Stimulated activated memory B cell treated with anti-CD40 and anti-IgM and Interleukin-4, amounts not matched to agents 10 μg/mL and 1 μg/mL and 100 μg/mL, for 72 hours (primary cell): ENCODE measurements at regions not wholly inside any gene's neighbourhood (a gene's known extent, or its start where the extent isn't known, plus 50 kb on each side); places are given as distances from the start of the nearest gene placed in this dataset.
"Not testable (repeated sequence)": the region's sequence is repeated elsewhere in the genome, so short reads cannot be mapped to it uniquely, and the experiment has no call there.

Experiments
- ATAC-seq: fragments of 150-1000 bp; cut with Tn5 transposase; 2 replicates; pipeline ENCODE4 v1.10.0; 2021
- H3K27ac Mint-ChIP-seq: one replicate; pipeline ENCODE4 v1.8.0; 2022; ENCODE audit warnings: mild to moderate bottlenecking, mixed read lengths
- H3K27me3 Mint-ChIP-seq: one replicate; pipeline ENCODE4 v1.8.0; 2022; ENCODE audit warnings: mixed read lengths
- H3K36me3 Mint-ChIP-seq: one replicate; pipeline ENCODE4 v1.8.0; 2022; ENCODE audit warnings: mixed read lengths
- H3K4me1 Mint-ChIP-seq: one replicate; pipeline ENCODE4 v1.8.0; 2022; ENCODE audit warnings: mixed read lengths
- H3K4me3 Mint-ChIP-seq: one replicate; pipeline ENCODE4 v1.8.0; 2022; ENCODE audit warnings: mild to moderate bottlenecking, moderate library complexity, mixed read lengths
- H3K9me3 Mint-ChIP-seq: one replicate; pipeline ENCODE4 v1.8.0; 2022; ENCODE audit warnings: mixed read lengths

DNA sequence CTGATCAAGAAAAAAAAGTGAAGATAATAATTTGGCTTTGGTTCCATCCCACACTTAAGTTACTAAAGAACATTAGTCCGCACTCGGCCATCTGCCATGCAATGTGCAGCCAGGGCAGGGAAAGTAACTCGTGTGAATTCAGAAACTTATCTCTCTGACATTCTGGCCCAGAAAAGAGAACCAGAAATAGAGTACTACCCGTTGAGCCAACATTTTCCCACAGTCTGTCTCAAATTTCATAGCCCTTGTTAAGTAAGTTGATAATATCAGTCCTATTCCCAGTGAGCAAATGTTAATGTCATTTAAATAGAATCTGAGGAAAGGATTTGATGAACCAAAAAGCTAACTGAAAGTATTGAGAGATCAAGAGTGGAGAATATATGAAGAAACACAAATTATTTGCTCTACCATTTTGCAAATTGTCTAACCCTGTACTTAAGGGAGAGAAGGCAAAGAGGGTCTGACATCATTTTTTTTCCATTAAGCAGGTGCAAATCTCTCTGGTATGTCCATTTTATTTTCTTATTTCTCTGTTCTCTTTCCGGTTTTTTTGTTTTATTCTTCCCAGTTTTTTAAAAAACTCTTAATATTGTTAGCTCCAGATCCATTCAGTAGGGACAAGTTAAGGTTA, 156.3 kb downstream of the NDFIP2 start:
- H3K27me3 Mint-ChIP-seq, result peaks cover 3% of the 10 kb centered on the region

DNA sequence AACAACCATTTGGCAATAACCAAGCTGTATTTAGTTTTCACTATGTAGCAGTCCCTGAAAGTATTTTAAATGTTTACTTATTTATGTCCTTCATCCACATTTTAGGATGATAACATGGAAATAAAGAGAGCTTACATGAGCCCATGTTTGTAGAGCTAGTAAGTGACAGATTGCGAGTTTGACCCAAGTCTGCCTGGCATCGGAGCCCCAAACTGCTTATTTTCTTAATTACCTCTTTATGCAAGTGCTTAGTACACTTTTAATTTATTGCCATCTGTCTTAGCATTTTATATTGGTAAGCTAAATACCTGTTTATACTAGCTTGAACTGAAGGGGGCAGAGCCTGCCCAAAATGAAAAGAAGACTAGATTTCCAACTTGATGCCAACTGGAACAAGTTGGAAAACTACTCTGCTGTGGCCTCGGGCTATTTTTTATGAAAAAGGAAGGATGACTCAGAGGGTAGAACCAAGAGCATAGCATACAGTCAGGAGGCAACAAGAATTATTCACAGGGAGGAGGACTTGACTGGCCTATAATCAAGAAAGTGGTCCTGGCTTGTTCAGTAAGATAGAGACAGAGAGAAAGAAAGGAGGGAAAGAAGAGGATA, 150.2 kb downstream of the NDFIP2 start:
- no peaks in the 10 kb centered on the region for H3K9me3 Mint-ChIP-seq
- H3K27me3 Mint-ChIP-seq, result peaks cover 7% of the 10 kb centered on the region
- no peak overlapping the region for H3K27ac Mint-ChIP-seq
- no peak overlapping the region for H3K4me3 Mint-ChIP-seq
- H3K4me1 Mint-ChIP-seq, result no peaks in the 10 kb centered on the region
- ATAC-seq, result no peak
- no peaks in the 10 kb centered on the region for H3K36me3 Mint-ChIP-seq

More for the DNA sequence above, 156.3 kb downstream of the NDFIP2 start:
- no peak for ATAC-seq
- Mint-ChIP-seq H3K9me3 (peaks cover 2% of the 10 kb centered on the region), H3K27ac (no peak overlapping the region), H3K36me3 (no peaks in the 10 kb centered on the region), H3K4me3 (no peak overlapping the region), H3K4me1 (no peaks in the 10 kb centered on the region)

DNA sequence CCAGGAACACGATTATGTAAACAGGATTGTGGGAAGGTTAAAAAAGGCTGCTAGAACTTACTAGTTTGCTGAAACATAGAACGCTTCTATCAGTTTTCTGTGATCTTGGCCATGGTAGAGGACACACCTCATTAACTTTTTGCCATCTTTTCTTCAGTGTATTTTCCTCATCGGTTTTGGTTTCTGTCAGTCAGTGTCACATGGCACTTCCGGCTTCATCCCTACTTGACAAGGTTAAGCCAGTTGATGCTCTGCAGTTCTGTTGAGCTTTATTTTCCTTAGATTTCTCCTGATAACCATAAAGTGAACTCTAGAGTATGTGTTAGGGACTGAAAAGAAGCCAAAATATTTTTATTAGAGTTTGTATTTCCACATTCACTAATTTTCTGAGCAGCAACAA, 147.5 kb downstream of the NDFIP2 start:
- H3K27me3 Mint-ChIP-seq, result peaks cover 13% of the 10 kb centered on the region
- no peaks in the 10 kb centered on the region for H3K9me3 Mint-ChIP-seq
- no peak for ATAC-seq
- no peaks in the 10 kb centered on the region for H3K4me1 Mint-ChIP-seq
- H3K27ac Mint-ChIP-seq, result no peak overlapping the region
- H3K4me3 Mint-ChIP-seq, result no peak overlapping the region
- H3K36me3 Mint-ChIP-seq, result no peaks in the 10 kb centered on the region

DNA sequence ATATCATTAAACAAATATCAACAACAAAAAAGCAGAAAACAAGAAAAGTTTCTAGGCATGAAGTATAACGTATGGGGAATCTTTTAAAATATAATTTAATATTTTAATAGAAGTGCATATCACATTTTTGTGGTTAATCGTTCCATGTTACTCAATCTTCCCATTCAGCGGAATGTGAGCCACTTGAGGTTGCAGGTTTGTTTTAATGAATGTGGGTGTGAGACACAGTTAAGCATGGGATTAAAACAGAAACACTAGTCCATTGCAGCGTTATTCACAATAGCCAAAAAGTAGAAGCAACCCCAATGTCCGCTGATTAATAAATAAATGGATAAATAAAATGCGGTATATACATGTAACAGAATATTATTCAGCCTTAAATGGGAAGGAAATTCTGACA, 146.0 kb downstream of the NDFIP2 start:
- H3K27me3 Mint-ChIP-seq, result peaks cover 12% of the 10 kb centered on the region
- H3K9me3 Mint-ChIP-seq, result no peaks in the 10 kb centered on the region
- H3K4me3 Mint-ChIP-seq, result no peak overlapping the region
- ATAC-seq, result no peak
- no peaks in the 10 kb centered on the region for H3K4me1 Mint-ChIP-seq
- no peaks in the 10 kb centered on the region for H3K36me3 Mint-ChIP-seq
- H3K27ac Mint-ChIP-seq, result no peak overlapping the region

DNA sequence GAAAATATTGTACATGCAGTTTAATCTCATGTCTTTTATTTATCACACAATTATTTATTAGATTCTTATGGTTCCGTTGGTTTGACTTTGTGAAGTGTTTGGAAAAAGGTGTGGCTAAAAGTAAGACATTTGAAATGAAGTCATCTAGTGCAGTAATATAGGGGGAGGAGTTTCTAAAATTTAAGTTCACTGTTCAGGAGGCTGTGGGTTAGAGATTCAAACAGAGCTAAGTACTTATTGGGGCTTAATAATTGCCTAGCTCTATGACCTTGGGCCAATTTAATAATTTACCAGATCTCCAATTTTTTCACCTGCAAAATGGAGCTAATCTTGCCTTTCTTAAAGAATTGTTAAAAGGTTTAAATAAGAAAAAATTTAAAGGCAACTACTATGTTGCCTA, 144.6 kb downstream of the NDFIP2 start:
- peaks cover 2% of the 10 kb centered on the region for H3K9me3 Mint-ChIP-seq
- no peak overlapping the region for H3K27ac Mint-ChIP-seq
- H3K4me3 Mint-ChIP-seq, result no peak overlapping the region
- H3K27me3 Mint-ChIP-seq, result peaks cover 17% of the 10 kb centered on the region
- ATAC-seq, result no peak
- H3K36me3 Mint-ChIP-seq, result no peaks in the 10 kb centered on the region
- H3K4me1 Mint-ChIP-seq, result no peaks in the 10 kb centered on the region

DNA sequence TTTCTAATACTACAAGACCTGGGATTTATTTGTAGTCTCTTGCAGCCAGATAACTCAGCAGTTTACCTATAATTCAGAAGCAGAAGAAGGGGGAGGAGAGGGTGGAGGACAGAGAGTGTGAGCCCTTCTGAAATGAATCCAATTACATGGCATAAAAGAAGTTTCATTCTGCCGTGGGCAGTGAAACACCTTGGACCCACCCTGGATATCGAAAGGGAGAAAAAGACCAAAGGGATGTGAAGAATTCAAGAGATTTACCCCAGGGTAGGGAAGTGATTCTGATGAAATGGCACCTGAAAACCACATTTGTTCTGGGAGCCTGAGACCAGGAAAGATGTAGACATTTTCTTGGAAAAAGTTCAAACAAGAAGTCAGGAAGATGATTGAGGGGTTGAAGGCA, 140.9 kb downstream of the NDFIP2 start:
- Mint-ChIP-seq H3K4me1 (no peaks in the 10 kb centered on the region), H3K27me3 (peaks cover 26% of the 10 kb centered on the region), H3K4me3 (no peak overlapping the region), H3K9me3 (peaks cover 2% of the 10 kb centered on the region), H3K27ac (no peak overlapping the region), H3K36me3 (no peaks in the 10 kb centered on the region)
- no peak for ATAC-seq

DNA sequence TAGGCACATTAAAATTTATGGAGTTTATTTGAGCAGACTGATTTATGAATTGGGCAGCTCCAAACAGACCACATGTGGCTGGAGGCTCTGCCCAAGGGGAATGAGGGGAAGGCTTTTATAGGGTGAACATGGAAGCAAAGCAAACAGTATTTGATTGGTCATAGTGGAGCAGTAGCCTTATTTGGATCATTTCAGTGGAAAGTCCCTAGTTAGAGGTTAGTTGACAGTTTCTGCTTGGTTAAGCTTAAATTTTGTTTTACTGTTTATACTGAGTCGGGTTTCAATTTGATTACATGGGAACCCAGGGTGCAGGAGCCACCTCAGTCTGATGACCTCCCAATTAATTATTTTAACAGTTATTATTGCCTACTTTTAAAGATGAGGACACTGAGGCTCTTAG, 140.5 kb downstream of the NDFIP2 start:
- H3K4me3 Mint-ChIP-seq, result no peak overlapping the region
- no peaks in the 10 kb centered on the region for H3K36me3 Mint-ChIP-seq
- H3K9me3 Mint-ChIP-seq, result peaks cover 2% of the 10 kb centered on the region
- peaks cover 26% of the 10 kb centered on the region for H3K27me3 Mint-ChIP-seq
- H3K4me1 Mint-ChIP-seq, result no peaks in the 10 kb centered on the region
- H3K27ac Mint-ChIP-seq, result no peak overlapping the region
- no peak for ATAC-seq

DNA sequence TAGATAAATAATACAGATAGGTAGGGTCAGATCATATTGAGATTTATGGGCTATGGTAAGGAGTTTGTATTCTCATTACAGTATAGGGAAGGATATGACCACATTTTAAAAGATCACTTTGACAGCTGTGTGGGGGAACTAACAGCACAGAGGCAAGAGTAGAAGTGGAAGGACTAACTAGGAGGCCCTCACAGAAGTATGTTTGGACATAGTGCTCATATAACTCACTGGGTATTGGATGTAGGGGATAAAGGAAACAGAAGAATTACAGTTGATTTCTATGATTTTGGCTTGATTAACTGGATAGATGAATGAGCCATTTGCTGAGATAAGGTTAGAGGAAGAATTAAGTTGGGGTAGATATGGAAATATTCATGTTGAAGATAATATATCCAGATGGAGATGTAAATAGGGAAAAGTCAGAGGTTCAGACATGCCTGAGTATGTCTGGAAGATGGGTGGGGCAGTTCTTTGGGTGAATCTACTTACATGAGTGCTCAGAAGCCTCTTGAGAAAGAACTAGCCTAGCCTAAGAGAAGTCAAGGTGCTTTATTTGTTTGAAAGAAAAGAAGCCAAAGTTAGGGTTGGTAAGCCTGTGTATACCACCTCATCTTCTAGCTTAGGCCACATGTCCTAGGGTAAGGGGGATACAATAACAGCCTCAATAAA, 133.4 kb downstream of the NDFIP2 start:
- Mint-ChIP-seq H3K4me1 (no peaks in the 10 kb centered on the region), H3K27me3 (no peaks in the 10 kb centered on the region), H3K27ac (no peak overlapping the region), H3K4me3 (no peak overlapping the region), H3K9me3 (peaks cover 2% of the 10 kb centered on the region), H3K36me3 (no peaks in the 10 kb centered on the region)
- peak; percentile 8 for ATAC-seq

DNA sequence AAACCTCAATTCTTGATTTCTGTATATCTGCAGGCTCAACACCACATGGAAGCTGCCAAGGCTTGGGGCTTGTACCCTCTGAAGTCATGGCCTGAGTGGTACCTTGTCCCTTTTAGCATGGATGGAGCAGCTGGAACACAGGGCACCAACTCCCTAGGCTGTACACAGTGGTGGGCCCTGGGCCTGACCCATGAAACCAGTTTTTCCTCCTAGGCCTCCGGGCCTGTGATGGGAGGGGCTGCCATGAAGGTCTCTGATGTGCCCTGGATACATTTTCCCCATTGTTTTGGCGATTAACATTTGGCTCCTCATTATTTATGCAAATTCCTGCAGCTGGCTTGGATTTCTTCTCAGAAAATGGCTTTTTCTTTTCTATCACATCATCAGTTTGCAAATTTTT, 131.6 kb downstream of the NDFIP2 start:
- Mint-ChIP-seq H3K4me3 (no peak overlapping the region), H3K27me3 (no peaks in the 10 kb centered on the region), H3K9me3 (peaks cover 5% of the 10 kb centered on the region), H3K4me1 (no peaks in the 10 kb centered on the region), H3K36me3 (no peaks in the 10 kb centered on the region), H3K27ac (no peak overlapping the region)
- no peak for ATAC-seq

DNA sequence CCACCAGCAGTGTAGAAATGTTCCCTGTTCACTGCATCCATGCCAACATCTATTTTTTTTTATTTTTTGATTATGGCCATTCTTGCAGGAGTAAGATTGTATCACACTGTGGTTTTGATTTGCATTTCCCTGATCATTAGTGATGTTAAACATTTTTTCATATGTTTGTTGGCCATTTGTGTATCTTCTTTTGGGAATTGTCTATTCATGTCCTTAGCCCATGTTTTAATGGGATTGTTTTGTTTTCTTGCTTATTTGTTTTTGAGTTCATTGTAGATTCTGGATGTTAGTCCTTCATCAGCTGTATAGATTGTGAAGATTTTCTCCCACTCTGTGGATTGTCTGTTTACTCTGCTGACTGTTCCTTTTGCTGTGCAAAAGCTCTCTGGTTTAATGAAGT, 126.9 kb downstream of the NDFIP2 start:
- H3K27me3 Mint-ChIP-seq, H3K4me1 Mint-ChIP-seq, H3K36me3 Mint-ChIP-seq, ATAC-seq, H3K4me3 Mint-ChIP-seq, H3K9me3 Mint-ChIP-seq, H3K27ac Mint-ChIP-seq: not testable (repeated sequence)
